ENCODE measurements at regions not wholly inside any gene's neighbourhood (a gene's known extent, or its start where the extent isn't known, plus 50 kb on each side); places are given as distances from the start of the nearest gene placed in this dataset.
"Not testable (repeated sequence)": the region's sequence is repeated elsewhere in the genome, so short reads cannot be mapped to it uniquely, and the experiment has no call there.

DNA sequence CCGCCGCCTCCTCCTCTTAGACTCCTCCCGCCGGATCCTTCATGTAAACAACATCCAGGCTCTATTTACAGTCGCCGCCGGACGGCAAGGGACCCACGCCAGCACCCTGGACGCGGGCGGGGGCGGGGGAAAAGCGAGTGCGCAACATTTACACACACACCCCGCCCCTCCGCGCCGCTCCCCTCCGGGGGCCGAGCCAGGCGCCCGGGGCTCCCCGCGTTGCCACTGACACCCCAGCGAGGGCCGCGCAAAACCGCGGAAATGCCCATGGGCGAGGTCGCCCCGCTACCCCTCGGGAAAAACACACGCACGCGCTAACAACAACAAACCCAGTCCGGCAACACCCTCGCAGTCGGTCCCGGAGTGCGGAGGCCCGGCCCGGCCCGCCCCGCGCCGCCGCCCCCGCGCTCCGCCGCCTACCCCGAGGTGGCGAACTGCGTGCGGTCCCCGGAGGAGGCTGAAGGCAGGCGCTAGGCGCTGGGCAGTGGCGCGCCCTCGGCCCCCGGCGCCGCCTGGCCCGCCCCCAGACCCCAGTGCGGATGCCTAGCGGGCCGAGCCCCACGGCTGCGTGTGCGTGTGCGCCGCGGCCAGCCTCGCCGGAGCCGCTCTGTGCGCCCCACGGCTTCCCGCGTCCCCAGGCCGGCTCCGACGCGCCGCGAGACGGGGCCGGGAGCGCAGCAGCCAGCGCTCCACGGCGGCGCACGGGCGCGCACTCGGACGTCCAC, 81.1 kb upstream of the AK4 start:
- Mint-ChIP-seq H3K9me3 (no peaks in the 10 kb centered on the region), H3K4me3 (peak overlapping the region; percentile 94), H3K27me3 (no peaks in the 10 kb centered on the region), H3K27ac (peak overlapping the region; percentile 98), H3K36me3 (ENCODE audit: low read depth) (peaks cover 27% of the 10 kb centered on the region), H3K4me1 (ENCODE audit: low read depth) (peaks cover 49% of the 10 kb centered on the region)
- intact Hi-C loops (cut with micrococcal nuclease), result loop anchor here (2.0 to 5.0 kb wide), 3 partner anchors 65 to 354 kb away; partner anchors contain the start of genes LEPR and LEPROT

GRCh38 chr1:65067491-65068201, 80.4 kb upstream of the AK4 start:
- H3K4me1 Mint-ChIP-seq (ENCODE audit: low read depth), result peaks cover 46% of the 10 kb centered on the region
- intact Hi-C loops (cut with micrococcal nuclease), result loop anchor here (2.0 to 5.0 kb wide), 3 partner anchors 65 to 353 kb away; partner anchors contain the start of genes LEPR and LEPROT
- H3K4me3 Mint-ChIP-seq, result peak overlapping the region; percentile 94
- H3K36me3 Mint-ChIP-seq (ENCODE audit: low read depth), result peaks cover 27% of the 10 kb centered on the region
- no peaks in the 10 kb centered on the region for H3K9me3 Mint-ChIP-seq
- no peaks in the 10 kb centered on the region for H3K27me3 Mint-ChIP-seq
- H3K27ac Mint-ChIP-seq, result peak overlapping the region; percentile 98

GRCh38 chr1:65068202-65069010, 79.6 kb upstream of the AK4 start:
- intact Hi-C loops (cut with micrococcal nuclease), result loop anchor here (5.0 kb wide), 1 partner anchor 66 kb away; no protein-coding TSS in a partner anchor
- Mint-ChIP-seq H3K36me3 (ENCODE audit: low read depth) (peaks cover 27% of the 10 kb centered on the region), H3K4me1 (ENCODE audit: low read depth) (peaks cover 41% of the 10 kb centered on the region)

DNA sequence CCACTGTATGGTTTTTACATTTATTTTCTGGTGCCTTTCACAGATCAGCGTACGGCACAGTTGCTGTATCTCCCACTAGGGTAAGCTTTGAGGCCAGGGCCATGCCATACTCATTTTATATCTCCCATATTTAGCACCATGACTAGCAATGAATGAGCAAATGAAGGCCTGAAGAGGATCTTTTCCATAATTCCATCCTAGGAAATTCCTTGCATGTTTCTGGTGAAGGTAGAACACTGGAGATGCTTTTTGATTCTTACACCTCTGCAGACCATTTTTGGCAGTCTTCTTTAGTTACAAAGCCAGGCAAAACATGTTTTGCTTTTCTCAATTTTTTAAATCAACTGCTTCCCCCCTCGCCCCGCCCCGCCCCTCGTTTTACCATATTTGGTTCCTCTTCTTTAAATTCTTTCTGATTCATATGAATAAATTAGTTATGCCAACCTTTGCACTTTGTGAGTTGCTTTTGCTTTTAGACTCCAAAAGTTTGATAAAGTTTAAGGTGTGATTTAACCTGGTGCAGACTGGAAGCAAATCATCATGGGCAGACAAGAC, 78.9 kb upstream of the AK4 start:
- no peaks in the 10 kb centered on the region for H3K27me3 Mint-ChIP-seq
- peaks cover 26% of the 10 kb centered on the region for H3K36me3 Mint-ChIP-seq (ENCODE audit: low read depth)
- H3K27ac Mint-ChIP-seq, result peak overlapping the region; percentile 98
- no peaks in the 10 kb centered on the region for H3K9me3 Mint-ChIP-seq
- intact Hi-C loops (cut with micrococcal nuclease), result loop anchor here (5.0 kb wide), 1 partner anchor 67 kb away; no protein-coding TSS in a partner anchor
- peaks cover 41% of the 10 kb centered on the region for H3K4me1 Mint-ChIP-seq (ENCODE audit: low read depth)
- H3K4me3 Mint-ChIP-seq, result peak overlapping the region; percentile 94

More at GRCh38 chr1:65068202-65069010, 79.6 kb upstream of the AK4 start:
- H3K9me3 Mint-ChIP-seq, result no peaks in the 10 kb centered on the region
- H3K27ac Mint-ChIP-seq, result peak overlapping the region; percentile 98
- H3K4me3 Mint-ChIP-seq, result peak overlapping the region; percentile 94
- no peaks in the 10 kb centered on the region for H3K27me3 Mint-ChIP-seq

DNA sequence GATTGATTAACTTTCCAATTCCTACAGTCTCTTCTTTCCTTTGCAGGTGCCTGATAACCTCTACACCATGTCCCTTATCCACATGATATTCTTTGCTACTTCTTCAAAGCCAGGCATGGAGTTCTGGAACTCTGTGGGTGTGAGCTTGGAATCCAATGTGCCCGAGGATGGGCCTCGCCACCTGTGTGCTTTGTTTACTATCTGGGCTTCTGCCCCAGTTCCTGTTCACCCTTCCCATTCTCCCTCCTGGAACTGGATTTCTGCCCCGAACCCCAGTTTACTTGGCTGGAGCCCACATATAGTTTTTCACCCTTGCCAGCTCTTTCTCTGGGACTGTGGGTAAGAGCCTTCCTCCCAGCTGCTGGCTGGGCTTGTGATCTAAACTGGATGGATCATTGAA, 75.2 kb upstream of the AK4 start:
- H3K36me3 Mint-ChIP-seq (ENCODE audit: low read depth), result peaks cover 7% of the 10 kb centered on the region
- H3K9me3 Mint-ChIP-seq, result no peaks in the 10 kb centered on the region
- no peak overlapping the region for H3K4me3 Mint-ChIP-seq
- peaks cover 33% of the 10 kb centered on the region for H3K4me1 Mint-ChIP-seq (ENCODE audit: low read depth)
- no peak overlapping the region for H3K27ac Mint-ChIP-seq
- intact Hi-C loops (cut with micrococcal nuclease), result no loop called here
- no peaks in the 10 kb centered on the region for H3K27me3 Mint-ChIP-seq

- H3K9me3 Mint-ChIP-seq, result no peaks in the 10 kb centered on the region
- intact Hi-C loops (cut with micrococcal nuclease), result loop anchor here (2.0 kb wide), 1 partner anchor 15 kb away; no protein-coding TSS in a partner anchor
- H3K27ac Mint-ChIP-seq, result no peak overlapping the region
- H3K4me1 Mint-ChIP-seq (ENCODE audit: low read depth), result peaks cover 26% of the 10 kb centered on the region
- no peaks in the 10 kb centered on the region for H3K27me3 Mint-ChIP-seq
- H3K36me3 Mint-ChIP-seq (ENCODE audit: low read depth), result no peaks in the 10 kb centered on the region
- H3K4me3 Mint-ChIP-seq, result no peak overlapping the region
These were observed 72.7 kb upstream of the AK4 start for GRCh38 chr1:65075123-65075976.

DNA sequence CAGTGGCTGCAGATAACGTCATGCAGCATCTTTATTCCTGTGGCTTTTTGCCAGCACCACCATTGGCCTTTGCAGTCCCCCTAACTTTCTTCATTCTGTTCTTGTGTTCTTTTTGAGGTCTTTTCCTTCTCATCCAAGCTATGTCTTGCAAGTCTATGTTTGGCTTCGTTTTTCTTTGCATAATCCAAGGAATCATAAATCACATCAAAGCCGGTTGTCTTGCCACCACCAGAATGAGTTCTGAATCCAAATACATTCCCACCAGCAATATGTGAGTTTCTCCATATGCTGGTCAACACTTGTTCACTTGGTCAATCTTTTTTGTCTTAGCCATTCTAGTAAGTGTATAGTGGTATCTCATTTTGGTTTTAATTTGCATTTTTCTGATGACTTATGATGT, 70.6 kb upstream of the AK4 start:
- Mint-ChIP-seq H3K36me3 (ENCODE audit: low read depth) (no peaks in the 10 kb centered on the region), H3K27ac (no peak overlapping the region), H3K4me1 (ENCODE audit: low read depth) (peaks cover 23% of the 10 kb centered on the region), H3K27me3 (no peaks in the 10 kb centered on the region), H3K4me3 (no peak overlapping the region), H3K9me3 (no peaks in the 10 kb centered on the region)
- intact Hi-C loops (cut with micrococcal nuclease), result no loop called here

GRCh38 chr1:65079941-65080340, 68.1 kb upstream of the AK4 start:
- no peaks in the 10 kb centered on the region for H3K9me3 Mint-ChIP-seq
- H3K27me3 Mint-ChIP-seq, result no peaks in the 10 kb centered on the region
- no peak overlapping the region for H3K27ac Mint-ChIP-seq
- intact Hi-C loops (cut with micrococcal nuclease), result no loop called here
- no peak overlapping the region for H3K4me3 Mint-ChIP-seq
- H3K4me1 Mint-ChIP-seq (ENCODE audit: low read depth), result peaks cover 33% of the 10 kb centered on the region
- H3K36me3 Mint-ChIP-seq (ENCODE audit: low read depth), result no peaks in the 10 kb centered on the region

DNA sequence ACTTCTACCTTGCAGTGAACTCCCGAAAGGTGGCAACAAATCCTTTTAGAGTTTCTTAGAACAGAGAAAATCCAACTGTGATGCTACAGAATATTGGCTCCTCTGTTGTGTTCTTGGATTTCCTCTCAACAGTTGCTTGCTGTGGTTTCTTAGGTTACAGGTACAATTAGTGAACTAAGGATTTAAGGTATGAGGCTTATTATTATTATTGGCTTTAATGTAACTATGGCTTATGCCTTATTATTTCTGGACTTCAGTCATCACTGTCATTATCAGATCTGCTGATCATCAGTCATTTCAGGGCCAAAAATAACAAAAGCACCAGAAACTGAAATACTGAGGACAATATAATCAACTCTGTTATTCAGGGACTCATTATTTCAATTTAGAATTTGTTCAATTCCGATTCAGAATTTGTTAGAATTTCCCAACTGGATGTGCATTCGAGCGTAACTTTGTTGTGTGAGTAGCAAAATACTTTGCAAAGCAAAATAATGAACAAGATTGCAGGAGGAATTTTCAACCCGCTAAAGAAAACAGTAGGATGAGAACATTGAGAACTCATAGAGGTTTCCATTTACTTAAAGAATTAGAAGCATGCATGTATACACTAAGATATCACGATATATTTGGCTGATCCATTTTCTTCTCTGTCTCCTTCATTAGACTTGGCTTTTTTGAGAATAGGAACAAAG, 65.5 kb upstream of the AK4 start:
- H3K27me3 Mint-ChIP-seq, result no peaks in the 10 kb centered on the region
- H3K27ac Mint-ChIP-seq, result no peak overlapping the region
- no peak overlapping the region for H3K4me3 Mint-ChIP-seq
- peaks cover 5% of the 10 kb centered on the region for H3K9me3 Mint-ChIP-seq
- intact Hi-C loops (cut with micrococcal nuclease), result no loop called here
- no peaks in the 10 kb centered on the region for H3K36me3 Mint-ChIP-seq (ENCODE audit: low read depth)
- peaks cover 30% of the 10 kb centered on the region for H3K4me1 Mint-ChIP-seq (ENCODE audit: low read depth)

GRCh38 chr1:65083263-65083896, 64.6 kb upstream of the AK4 start:
- Mint-ChIP-seq H3K27me3 (no peaks in the 10 kb centered on the region), H3K4me1 (ENCODE audit: low read depth) (peaks cover 33% of the 10 kb centered on the region), H3K27ac (no peak overlapping the region), H3K36me3 (ENCODE audit: low read depth) (no peaks in the 10 kb centered on the region), H3K4me3 (no peak overlapping the region), H3K9me3 (peaks cover 10% of the 10 kb centered on the region)
- intact Hi-C loops (cut with micrococcal nuclease), result no loop called here

DNA sequence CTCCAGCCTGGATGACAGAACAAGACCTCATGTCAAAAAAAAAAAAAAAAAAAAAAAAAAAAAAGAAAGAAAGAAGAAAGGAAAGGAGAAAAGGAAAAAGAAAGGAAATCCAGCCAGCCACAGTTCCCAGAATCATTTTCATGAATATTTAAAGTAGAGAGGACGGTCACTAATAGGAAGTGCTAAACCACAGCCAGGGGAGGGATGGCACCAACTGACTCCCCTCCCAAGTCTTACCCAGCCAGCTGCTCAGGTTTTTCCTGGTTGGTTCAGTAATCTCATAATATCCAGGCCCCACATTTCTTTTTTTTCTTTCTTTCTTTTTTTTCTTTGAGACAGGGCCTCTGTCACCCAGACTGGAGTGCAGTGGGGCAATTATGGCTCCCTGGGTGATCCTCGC, 63.9 kb upstream of the AK4 start:
- intact Hi-C loops (cut with micrococcal nuclease), result no loop called here
- H3K27me3 Mint-ChIP-seq, result no peaks in the 10 kb centered on the region
- peaks cover 10% of the 10 kb centered on the region for H3K9me3 Mint-ChIP-seq
- H3K27ac Mint-ChIP-seq, result no peak overlapping the region
- H3K4me1 Mint-ChIP-seq (ENCODE audit: low read depth), result peaks cover 33% of the 10 kb centered on the region
- no peaks in the 10 kb centered on the region for H3K36me3 Mint-ChIP-seq (ENCODE audit: low read depth)
- H3K4me3 Mint-ChIP-seq, result no peak overlapping the region

DNA sequence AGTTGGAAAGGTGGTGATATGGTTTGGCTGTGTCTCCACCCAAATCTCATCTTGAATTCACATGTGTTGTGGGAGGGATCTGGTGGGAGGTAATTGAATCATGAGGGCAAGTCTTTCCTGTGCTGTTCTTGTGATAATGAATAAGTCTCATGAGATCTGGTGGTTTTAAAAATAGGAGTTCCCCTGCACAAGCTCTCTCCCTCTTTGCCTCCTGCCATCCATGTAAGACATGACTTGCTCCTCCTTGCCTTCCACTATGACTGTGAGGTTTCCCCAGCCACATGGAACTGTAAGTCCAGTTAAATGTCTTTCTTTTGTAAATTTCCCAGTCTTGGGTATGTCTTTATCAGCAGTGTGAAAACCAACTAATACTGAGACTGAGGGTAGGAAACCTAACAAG, 60.5 kb upstream of the AK4 start:
- H3K27ac Mint-ChIP-seq; H3K27me3 Mint-ChIP-seq; H3K4me3 Mint-ChIP-seq; H3K36me3 Mint-ChIP-seq (ENCODE audit: low read depth); intact Hi-C loops (cut with micrococcal nuclease): not testable (repeated sequence)
- Mint-ChIP-seq H3K4me1 (ENCODE audit: low read depth) (peaks cover 47% of the 10 kb centered on the region), H3K9me3 (peaks cover 10% of the 10 kb centered on the region)
